K562 (cell line): ENCODE measurements at regions not wholly inside any gene's neighbourhood (a gene's known extent, or its start where the extent isn't known, plus 50 kb on each side); places are given as distances from the start of the nearest gene placed in this dataset.

ENCODE experiments used
- ATAC-seq: fragments of 200-7000 bp; cut with Tn5 transposase; 3 replicates; pipeline ENCODE4 v1.9.1; 2020; ENCODE audit warnings: moderate library complexity
- BruUV-seq: library from RNA; stranded (reverse); fragments of 400-500 nt; replicated peaks from 2 replicates; lab custom pipeline; 2021; lab: Mats Ljungman, UMichigan
- CTCF ChIA-PET: fragments of 300-600 bp; formaldehyde crosslinking; extraction: SDS; loops from one replicate; lab custom pipeline; 2021; ENCODE audit warnings: low intra/inter-chr PET ratio; lab: Yijun Ruan, JAX
- POLR2A ChIA-PET: fragments of 300-600, 350-650 bp; sonication (Branson Sonifier 250); formaldehyde crosslinking; extraction: SDS; loops from one replicate; lab custom pipeline; 2021; ENCODE audit warnings: antibody characterized with exemption, inconsistent platforms; lab: Yijun Ruan, JAX
- DNase-seq, 4 experiments: peaks; one replicate each; pipeline versions ENCODE4 v3.0.0 to v3.0.0-alpha.2; 2011 to 2018; ENCODE audit warnings: low spot score in 3 of 4, mixed read lengths in 3 of 4; ENCODE audit errors: extremely low read depth in 1 of 4
- FAIRE-seq: peaks from 2 replicates; lab custom pipeline; 2011; peaks lifted over from hg19 to GRCh38; lab: Jason Lieb, UNC
- H2AFZ ChIP-seq: 2 replicates; pipeline ENCODE4 v1.6.0; 2011; ENCODE audit warnings: low read depth, low read length, control low read depth, inconsistent platforms
- H3K27ac ChIP-seq: fragments of 200-600 bp; 3 replicates; pipeline ENCODE4 v1.8.0; 2011; ENCODE audit warnings: low read depth, mild to moderate bottlenecking, control low read depth, inconsistent platforms, low read length, moderate library complexity, mixed read lengths; ENCODE audit errors: extremely low read depth
- H3K27me3 ChIP-seq, 2 experiments: fragments of 300-600 bp in 1 of 2; 2 replicates in 1 of 2; 3 replicates in 1 of 2; pipeline versions ENCODE4 v1.6.0 to v1.8.0; 2011; ENCODE audit warnings: inconsistent platforms in 2 of 2, low read length in 2 of 2, mild to moderate bottlenecking in 1 of 2, mixed read lengths in 1 of 2, moderate library complexity in 1 of 2; ENCODE audit not compliant: control insufficient read depth in 2 of 2, insufficient read depth in 2 of 2
- H3K36me3 ChIP-seq: fragments of 300-600 bp; 3 replicates; pipeline ENCODE4 v1.8.0; 2011; ENCODE audit warnings: mild to moderate bottlenecking, low read length, inconsistent platforms; ENCODE audit not compliant: control insufficient read depth, insufficient read depth
- H3K4me1 ChIP-seq, 2 experiments: fragments of 200-600 bp in 1 of 2; replicated peaks in 1 of 2; 2 replicates in 1 of 2; 3 replicates in 1 of 2; pipeline versions ENCODE4 v1.5.1 to v1.8.0; 2011; ENCODE audit warnings: inconsistent platforms in 2 of 2, low read length in 2 of 2, mild to moderate bottlenecking in 1 of 2, mixed read lengths in 1 of 2, moderate library complexity in 1 of 2; ENCODE audit not compliant: control insufficient read depth in 2 of 2, insufficient read depth in 2 of 2
- H3K4me2 ChIP-seq: 2 replicates; pipeline ENCODE4 v1.6.1; 2011; ENCODE audit warnings: low read length, control low read depth, inconsistent platforms, mixed read lengths; ENCODE audit not compliant: insufficient read depth
- H3K4me3 ChIP-seq: fragments of 200-600 bp; sonication (generic), shearing (Covaris generic); 2 replicates; pipeline ENCODE4 v1.5.1; 2016; ENCODE audit warnings: control low read depth, inconsistent platforms
- H3K79me2 ChIP-seq: fragments of 200-600 bp; 3 replicates; pipeline ENCODE4 v1.8.0; 2011; ENCODE audit warnings: low read length, inconsistent platforms; ENCODE audit not compliant: control insufficient read depth, insufficient read depth
- H3K9ac ChIP-seq, 2 experiments: 2 replicates each; pipeline versions ENCODE4 v1.6.0 to v1.6.1; 2011; ENCODE audit warnings: low read depth in 2 of 2, low read length in 2 of 2, control low read depth in 1 of 2, inconsistent platforms in 1 of 2, mild to moderate bottlenecking in 1 of 2, mixed read lengths in 1 of 2; ENCODE audit not compliant: insufficient read depth in 1 of 2
- H3K9me1 ChIP-seq: one replicate; pipeline ENCODE4 v1.6.0; 2011; ENCODE audit warnings: inconsistent platforms, mild to moderate bottlenecking, low read length, moderate library complexity; ENCODE audit not compliant: control insufficient read depth, insufficient read depth
- H3K9me3 ChIP-seq: replicated peaks from 2 replicates; pipeline ENCODE4 v1.5.1; 2011; ENCODE audit warnings: low read depth, low read length, inconsistent platforms; ENCODE audit not compliant: control insufficient read depth, insufficient read depth
- H4K20me1 ChIP-seq: replicated peaks from 2 replicates; pipeline ENCODE4 v1.6.1; 2011; ENCODE audit warnings: low read length, inconsistent platforms, mixed read lengths; ENCODE audit not compliant: control insufficient read depth, insufficient read depth
- JUNB ChIP-seq: fragments of 450-650 bp; formaldehyde crosslinking; conservative IDR thresholded peaks from 2 replicates; pipeline ENCODE4 v1.4.0; 2020; ENCODE audit warnings: mild to moderate bottlenecking
- RAD21 ChIP-seq, 2 experiments: fragments of 250-450 bp in 1 of 2; fragments of 450-650 bp in 1 of 2; sonication (Bioruptor Pico) in 1 of 2; formaldehyde crosslinking in 1 of 2; IDR thresholded peaks in 1 of 2; conservative IDR thresholded peaks in 1 of 2; 2 replicates each; pipeline versions ENCODE4 v1.4.0 to v1.8.0; 2020 to 2022; ENCODE audit warnings: mild to moderate bottlenecking in 2 of 2, moderate library complexity in 1 of 2
- RBM22 ChIP-seq: fragments of 200-400 bp; formaldehyde crosslinking; IDR thresholded peaks from 2 replicates; pipeline ENCODE4 v1.6.1; 2018; ENCODE audit warnings: low read length, low read depth; ENCODE audit not compliant: poor library complexity, severe bottlenecking
- ZFP30 ChIP-seq: fragments of 250-450 bp; sonication (Bioruptor Pico); IDR thresholded peaks from 2 replicates; pipeline ENCODE4 v1.8.0; 2022; ENCODE audit warnings: moderate library complexity, mild to moderate bottlenecking, inconsistent platforms, borderline replicate concordance
- WGBS: fragments of 100-300 bp; shearing (Covaris generic); methylation state at CpG from one replicate; pipeline ENCODE4 v1.1.6; 2016; ENCODE audit warnings: low coverage, mixed read lengths; ENCODE audit not compliant: insufficient coverage; ENCODE audit errors: missing lambda C conversion rate; 5-methylcytosine and 5-hydroxymethylcytosine counted together
- in situ Hi-C: fragments of 300-500 bp; cut with MboI; formaldehyde crosslinking; loops from 4 replicates; pipeline ENCODE4 v1.15.0; 2018; ENCODE audit warnings: inconsistent platforms, mixed read lengths
- intact Hi-C: fragments of 100-400 bp; cut with micrococcal nuclease; formaldehyde crosslinking; loops from 2 replicates; pipeline ENCODE4 v1.14.2; 2022
- TF ChIP-seq, protein P1 (sequence below), 3 experiments: IDR thresholded peaks in 2 of 3; conservative IDR thresholded peaks in 1 of 3; 2 replicates each; pipeline ENCODE4 v1.5.1; 2011 to 2012; ENCODE audit warnings: low read length in 3 of 3, mild to moderate bottlenecking in 3 of 3, control low read depth in 2 of 3, improper control_type of control experiment in 1 of 3, inconsistent platforms in 1 of 3, low read depth in 1 of 3, mixed read lengths in 1 of 3, moderate library complexity in 1 of 3; ENCODE audit not compliant: insufficient read depth in 2 of 3

- CTCF ChIA-PET, result no interaction called here
- Histone ChIP-seq H4K20me1 (no peaks in the 10 kb centered on the region), H3K27me3 (no peaks in the 10 kb centered on the region), H3K9ac (no peak overlapping the region), H3K9me1 (no peaks in the 10 kb centered on the region), H3K9me3 (no peaks in the 10 kb centered on the region), H3K79me2 (no peaks in the 10 kb centered on the region), H3K27ac (no peak overlapping the region), H3K4me3 (no peak overlapping the region), H3K36me3 (no peaks in the 10 kb centered on the region), H3K4me2 (no peak overlapping the region), H3K4me1 (no peaks in the 10 kb centered on the region; a peak in 1 of 5 replicates), H2AFZ (no peak overlapping the region)
- POLR2A ChIA-PET, result no interaction called here
- DNase-seq (peak in 1 of 4 experiments; percentile 8), FAIRE-seq (no peak), ATAC-seq (peak; percentile 45; the same call in 1 of the 3 replicates)
- in situ Hi-C loops (no loop called here), intact Hi-C loops (no loop called here)
- TF ChIP-seq ZFP30 (CRISPR knock-in tag) (no peak), RBM22 (no peak), JUNB (no peak), RAD21 (CRISPR knock-in tag; conservative IDR thresholded peaks at IDR 0.05 in 1 of 2, IDR thresholded peaks at IDR 0.05 in 1 of 2) (peak; percentile 27 to 51; a peak in 2 of 4 replicates)
- TF ChIP-seq, protein P1, sequence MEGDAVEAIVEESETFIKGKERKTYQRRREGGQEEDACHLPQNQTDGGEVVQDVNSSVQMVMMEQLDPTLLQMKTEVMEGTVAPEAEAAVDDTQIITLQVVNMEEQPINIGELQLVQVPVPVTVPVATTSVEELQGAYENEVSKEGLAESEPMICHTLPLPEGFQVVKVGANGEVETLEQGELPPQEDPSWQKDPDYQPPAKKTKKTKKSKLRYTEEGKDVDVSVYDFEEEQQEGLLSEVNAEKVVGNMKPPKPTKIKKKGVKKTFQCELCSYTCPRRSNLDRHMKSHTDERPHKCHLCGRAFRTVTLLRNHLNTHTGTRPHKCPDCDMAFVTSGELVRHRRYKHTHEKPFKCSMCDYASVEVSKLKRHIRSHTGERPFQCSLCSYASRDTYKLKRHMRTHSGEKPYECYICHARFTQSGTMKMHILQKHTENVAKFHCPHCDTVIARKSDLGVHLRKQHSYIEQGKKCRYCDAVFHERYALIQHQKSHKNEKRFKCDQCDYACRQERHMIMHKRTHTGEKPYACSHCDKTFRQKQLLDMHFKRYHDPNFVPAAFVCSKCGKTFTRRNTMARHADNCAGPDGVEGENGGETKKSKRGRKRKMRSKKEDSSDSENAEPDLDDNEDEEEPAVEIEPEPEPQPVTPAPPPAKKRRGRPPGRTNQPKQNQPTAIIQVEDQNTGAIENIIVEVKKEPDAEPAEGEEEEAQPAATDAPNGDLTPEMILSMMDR (IDR thresholded peaks at IDR 0.05 in 2 of 3, conservative IDR thresholded peaks at IDR 0.05 in 1 of 3; ENCODE audit: insufficient read depth in 2 of 3, low read depth in 1 of 3, low read length in 3 of 3), result peak in 1 of 3 experiments; percentile 36; a peak in 2 of 6 replicates
- 16% methylated on average over 3 of the region's 3 CpGs for WGBS
- BruUV-seq, result no TSS peak
Measured at GRCh38 chr3:65080432-65080831, 392.6 kb upstream of the ADAMTS9 start.
